ENCODE measurements at regions not wholly inside any gene's neighbourhood (a gene's known extent, or its start where the extent isn't known, plus 50 kb on each side); places are given as distances from the start of the nearest gene placed in this dataset.

DNA sequence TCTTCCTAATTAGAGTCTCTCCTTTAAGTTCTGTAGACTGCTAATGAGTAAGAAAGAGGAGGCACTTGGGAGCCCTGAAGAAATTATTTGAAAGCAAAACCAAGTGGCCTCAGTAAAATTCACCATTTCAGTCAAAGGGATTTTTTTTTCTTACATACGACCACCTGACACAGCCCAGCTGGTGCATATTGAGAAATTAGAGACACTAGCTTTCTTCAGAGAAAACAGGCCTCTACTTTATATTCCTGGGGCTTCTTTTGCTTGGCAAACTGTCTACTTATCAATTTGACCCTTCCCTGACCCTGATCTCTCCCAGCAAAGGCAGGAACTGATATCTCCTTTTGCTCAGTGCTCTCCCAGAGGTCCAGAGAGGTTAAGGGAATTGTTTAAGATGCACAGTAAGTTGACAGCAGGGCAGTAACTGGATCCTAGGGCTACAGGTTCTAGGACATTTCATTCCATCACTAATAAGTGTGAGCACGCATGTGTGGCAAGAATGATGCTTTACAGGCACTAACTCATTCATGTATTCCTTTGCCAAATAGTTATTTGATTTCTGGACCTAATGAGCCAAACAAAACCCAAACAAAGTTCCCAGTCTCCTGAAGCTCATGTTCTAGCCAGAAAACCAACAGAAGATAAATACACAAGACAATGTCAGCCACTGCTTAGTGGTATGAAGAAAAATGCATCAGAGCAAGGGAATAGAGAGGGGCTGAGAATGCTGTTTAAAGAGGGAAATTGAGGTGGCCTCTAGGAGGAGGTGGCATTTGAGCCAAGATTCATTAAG, 467.6 kb downstream of the SOX6 start:
- 60 to 63% methylated on average over 1 to 2 of the region's 2 CpGs for WGBS, 2 donors (ENCODE audit: low coverage in 1 of 2)
- Histone ChIP-seq H3K36me3 (no peaks in the 10 kb centered on the region), H3K9me3 (no peaks in the 10 kb centered on the region), H3K27me3 (no peaks in the 10 kb centered on the region), H3K27ac (no peak overlapping the region), H3K4me3 (no peak overlapping the region), H3K4me1 (peaks cover 0 to 15% (median 7%) of the 10 kb centered on the region in 4 donors)
- in situ Hi-C loops (cut with MboI; ENCODE audit: low pct_ligation_motif_present in 1 of 4, low pct_unique_long_range_greater_than_20kb in 1 of 4, low sequenced_read_pairs in 3 of 4) (no loop called here), intact Hi-C loops (cut with DNase I; ENCODE audit: low total_unique reads) (no loop called here)
- TF ChIP-seq EP300 (IDR thresholded peaks at IDR 0.05; ENCODE audit: low read depth) (no peak), CTCF (IDR thresholded peaks at IDR 0.05) (no peak), POLR2A (IDR thresholded peaks at IDR 0.05) (no peak), POLR2AphosphoS5 (IDR thresholded peaks at IDR 0.05) (no peak)
- DNase-seq, result no peak

- DNase-seq, result no peak
- H3K27ac ChIP-seq, result no peak overlapping the region
- intact Hi-C loops (cut with DNase I; ENCODE audit: low total_unique reads), result no loop called here
These were observed 466.8 kb downstream of the SOX6 start for GRCh38 chr11:15889363-15890030.

GRCh38 chr11:15890031-15890713, 466.2 kb downstream of the SOX6 start:
- no peak for DNase-seq
- 79 to 83% methylated on average over 8 to 9 of the region's 9 CpGs for WGBS, 2 donors (ENCODE audit: low coverage in 1 of 2)
- Histone ChIP-seq H3K4me1 (peaks cover 0 to 10% (median 7%) of the 10 kb centered on the region in 4 donors), H3K9me3 (no peaks in the 10 kb centered on the region), H3K36me3 (no peaks in the 10 kb centered on the region), H3K27ac (no peak overlapping the region), H3K4me3 (no peak overlapping the region), H3K27me3 (no peaks in the 10 kb centered on the region)
- intact Hi-C loops (cut with DNase I; ENCODE audit: low total_unique reads) (no loop called here), in situ Hi-C loops (cut with MboI; ENCODE audit: low pct_ligation_motif_present in 1 of 4, low pct_unique_long_range_greater_than_20kb in 1 of 4, low sequenced_read_pairs in 3 of 4) (no loop called here)
- TF ChIP-seq EP300 (IDR thresholded peaks at IDR 0.05; ENCODE audit: low read depth), result no peak
- no peak for TF ChIP-seq POLR2A (IDR thresholded peaks at IDR 0.05)
- TF ChIP-seq POLR2AphosphoS5 (IDR thresholded peaks at IDR 0.05), result no peak
- TF ChIP-seq CTCF (IDR thresholded peaks at IDR 0.05), result no peak

More at GRCh38 chr11:15889363-15890030, 466.8 kb downstream of the SOX6 start:
- peaks cover 0 to 13% (median 7%) of the 10 kb centered on the region in 4 donors for H3K4me1 ChIP-seq
- WGBS, 2 donors (ENCODE audit: low coverage in 1 of 2), result 56 to 57% methylated on average over 1 to 2 of the region's 2 CpGs
- H3K36me3 ChIP-seq, result no peaks in the 10 kb centered on the region
- H3K4me3 ChIP-seq, result no peak overlapping the region
- in situ Hi-C loops (cut with MboI; ENCODE audit: low pct_ligation_motif_present in 1 of 4, low pct_unique_long_range_greater_than_20kb in 1 of 4, low sequenced_read_pairs in 3 of 4), result no loop called here
- TF ChIP-seq POLR2AphosphoS5 (IDR thresholded peaks at IDR 0.05) (no peak), CTCF (IDR thresholded peaks at IDR 0.05) (no peak), POLR2A (IDR thresholded peaks at IDR 0.05) (no peak), EP300 (IDR thresholded peaks at IDR 0.05; ENCODE audit: low read depth) (no peak)
- no peaks in the 10 kb centered on the region for H3K27me3 ChIP-seq
- no peaks in the 10 kb centered on the region for H3K9me3 ChIP-seq

DNA sequence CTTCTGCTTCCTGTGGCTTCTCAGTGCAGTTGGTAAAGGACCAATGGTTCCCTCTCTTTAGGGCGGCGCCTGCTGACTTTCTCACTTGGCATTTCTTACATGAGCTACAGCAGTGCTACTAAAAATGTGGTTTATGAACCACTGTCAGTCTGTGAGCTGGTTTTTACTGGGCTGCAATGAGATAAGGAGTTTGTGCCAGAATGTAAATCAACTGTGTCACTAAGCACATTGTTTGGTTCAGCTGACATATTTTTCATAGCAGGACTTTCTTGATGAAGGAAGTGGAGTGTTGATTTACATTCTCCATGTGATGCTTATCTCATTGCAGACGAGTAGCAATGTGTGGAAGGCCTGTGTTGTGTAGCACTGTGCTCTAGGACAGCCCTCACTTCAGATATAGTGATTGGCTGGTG, 463.3 kb downstream of the SOX6 start:
- H3K4me3 ChIP-seq, result no peak overlapping the region
- no peak for TF ChIP-seq CTCF (IDR thresholded peaks at IDR 0.05)
- peak; percentile 25 to 50 (median 48) for TF ChIP-seq POLR2AphosphoS5 (IDR thresholded peaks at IDR 0.05)
- TF ChIP-seq POLR2A (IDR thresholded peaks at IDR 0.05), result no peak
- TF ChIP-seq EP300 (IDR thresholded peaks at IDR 0.05; ENCODE audit: low read depth), result no peak
- H3K4me1 ChIP-seq, result peaks cover 0 to 10% (median 7%) of the 10 kb centered on the region in 4 donors
- DNase-seq, result no peak
- no peaks in the 10 kb centered on the region for H3K36me3 ChIP-seq
- no peaks in the 10 kb centered on the region for H3K27me3 ChIP-seq
- WGBS, 2 donors (ENCODE audit: low coverage in 1 of 2), result 20 to 36% methylated on average over 2 to 3 of the region's 3 CpGs
- intact Hi-C loops (cut with DNase I; ENCODE audit: low total_unique reads) (no loop called here), in situ Hi-C loops (cut with MboI; ENCODE audit: low pct_ligation_motif_present in 1 of 4, low pct_unique_long_range_greater_than_20kb in 1 of 4, low sequenced_read_pairs in 3 of 4) (no loop called here)
- H3K9me3 ChIP-seq, result no peaks in the 10 kb centered on the region
- H3K27ac ChIP-seq, result peak overlapping the region in 1 of 4 donors; percentile 29
